Chondrocyte (in vitro differentiated cells): ENCODE measurements at regions not wholly inside any gene's neighbourhood (a gene's known extent, or its start where the extent isn't known, plus 50 kb on each side); places are given as distances from the start of the nearest gene placed in this dataset.

Experiments
- DNase-seq: peaks from one replicate; pipeline ENCODE4 v3.0.0; 2021; ENCODE audit warnings: mixed read lengths, low spot score
- H3K27ac Mint-ChIP-seq: one replicate; pipeline ENCODE4 v1.8.0; 2021; ENCODE audit warnings: mild to moderate bottlenecking, moderate library complexity, mixed read lengths; ENCODE audit not compliant: unreplicated experiment
- H3K27me3 Mint-ChIP-seq: 2 replicates; pipeline ENCODE4 v1.8.0; 2021; ENCODE audit warnings: low read depth, mixed read lengths
- H3K36me3 Mint-ChIP-seq: 2 replicates; pipeline ENCODE4 v1.8.0; 2021; ENCODE audit warnings: low read depth, mixed read lengths
- H3K4me1 Mint-ChIP-seq: 2 replicates; pipeline ENCODE4 v1.8.0; 2021; ENCODE audit warnings: low read depth, mild to moderate bottlenecking, mixed read lengths
- H3K4me3 Mint-ChIP-seq: one replicate; pipeline ENCODE4 v1.8.0; 2021; ENCODE audit warnings: mild to moderate bottlenecking, moderate library complexity, mixed read lengths; ENCODE audit not compliant: unreplicated experiment
- H3K9me3 Mint-ChIP-seq: 2 replicates; pipeline ENCODE4 v1.8.0; 2021; ENCODE audit warnings: low read depth, mixed read lengths
- TF ChIP-seq, protein P1 (sequence below): fragments of 200-600 bp; sonication (generic); IDR thresholded peaks from 2 replicates; pipeline ENCODE4 v1.5.0; 2021; ENCODE audit warnings: antibody characterized with exemption, mild to moderate bottlenecking, moderate library complexity

GRCh38 chr6:167762259-167762962 is 64.3 kb upstream of the AFDN start:
- Mint-ChIP-seq H3K27ac (no peak overlapping the region), H3K9me3 (no peaks in the 10 kb centered on the region), H3K36me3 (no peaks in the 10 kb centered on the region), H3K27me3 (peaks cover 30% of the 10 kb centered on the region), H3K4me3 (no peak overlapping the region), H3K4me1 (peaks cover 10% of the 10 kb centered on the region)
- TF ChIP-seq, protein P1, sequence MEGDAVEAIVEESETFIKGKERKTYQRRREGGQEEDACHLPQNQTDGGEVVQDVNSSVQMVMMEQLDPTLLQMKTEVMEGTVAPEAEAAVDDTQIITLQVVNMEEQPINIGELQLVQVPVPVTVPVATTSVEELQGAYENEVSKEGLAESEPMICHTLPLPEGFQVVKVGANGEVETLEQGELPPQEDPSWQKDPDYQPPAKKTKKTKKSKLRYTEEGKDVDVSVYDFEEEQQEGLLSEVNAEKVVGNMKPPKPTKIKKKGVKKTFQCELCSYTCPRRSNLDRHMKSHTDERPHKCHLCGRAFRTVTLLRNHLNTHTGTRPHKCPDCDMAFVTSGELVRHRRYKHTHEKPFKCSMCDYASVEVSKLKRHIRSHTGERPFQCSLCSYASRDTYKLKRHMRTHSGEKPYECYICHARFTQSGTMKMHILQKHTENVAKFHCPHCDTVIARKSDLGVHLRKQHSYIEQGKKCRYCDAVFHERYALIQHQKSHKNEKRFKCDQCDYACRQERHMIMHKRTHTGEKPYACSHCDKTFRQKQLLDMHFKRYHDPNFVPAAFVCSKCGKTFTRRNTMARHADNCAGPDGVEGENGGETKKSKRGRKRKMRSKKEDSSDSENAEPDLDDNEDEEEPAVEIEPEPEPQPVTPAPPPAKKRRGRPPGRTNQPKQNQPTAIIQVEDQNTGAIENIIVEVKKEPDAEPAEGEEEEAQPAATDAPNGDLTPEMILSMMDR, result no peak
- no peak for DNase-seq

GRCh38 chr6:167763056-167763944 is 63.4 kb upstream of the AFDN start:
- Mint-ChIP-seq H3K4me3 (no peak overlapping the region), H3K27me3 (peaks cover 36% of the 10 kb centered on the region), H3K36me3 (no peaks in the 10 kb centered on the region), H3K27ac (no peak overlapping the region), H3K4me1 (peaks cover 10% of the 10 kb centered on the region), H3K9me3 (no peaks in the 10 kb centered on the region)
- DNase-seq, result no peak
- TF ChIP-seq, protein P1, result no peak

GRCh38 chr6:167764215-167764614 is 62.5 kb upstream of the AFDN start:
- TF ChIP-seq, protein P1, result no peak
- Mint-ChIP-seq H3K4me3 (no peak overlapping the region), H3K36me3 (no peaks in the 10 kb centered on the region), H3K27ac (no peak overlapping the region), H3K4me1 (peaks cover 10% of the 10 kb centered on the region), H3K9me3 (no peaks in the 10 kb centered on the region), H3K27me3 (peaks cover 35% of the 10 kb centered on the region)
- DNase-seq, result no peak

DNA sequence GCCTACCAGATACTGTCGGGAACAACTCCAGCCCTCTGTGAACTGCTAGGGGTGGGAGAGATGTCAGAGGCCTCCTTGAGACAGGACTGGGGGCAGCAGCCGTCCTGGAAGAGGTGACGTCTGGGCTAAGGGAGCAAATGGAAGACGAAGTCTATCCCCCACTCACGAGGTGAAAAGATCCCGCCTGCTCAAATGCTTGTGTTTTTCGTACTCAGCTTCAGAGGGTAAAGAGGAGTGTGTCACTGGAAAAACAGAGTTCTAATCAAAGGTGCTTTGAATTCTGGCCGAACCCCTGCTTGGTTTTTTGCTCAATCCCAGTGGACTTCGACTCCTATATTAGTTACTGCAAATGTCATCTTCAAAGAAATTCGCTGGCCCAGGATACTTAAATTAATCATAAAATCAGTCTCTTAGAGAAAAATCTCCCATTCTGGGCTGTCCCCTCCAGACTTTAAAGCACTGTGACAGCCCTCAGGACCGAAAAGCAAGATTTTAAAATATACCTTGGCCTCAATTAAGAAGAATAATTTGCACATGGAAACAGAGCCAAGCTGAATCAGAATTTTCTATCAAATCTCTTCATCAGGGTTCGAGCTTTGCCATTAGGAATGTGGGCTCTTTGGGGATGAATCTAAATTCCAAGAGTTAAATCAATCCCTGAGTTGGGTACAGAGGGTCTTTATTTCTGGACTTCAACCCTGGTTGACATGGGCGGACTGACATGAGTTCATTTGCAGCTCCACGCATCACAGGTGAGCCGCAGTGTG is 61.8 kb upstream of the AFDN start:
- Mint-ChIP-seq H3K9me3 (no peaks in the 10 kb centered on the region), H3K27me3 (peaks cover 28% of the 10 kb centered on the region), H3K4me3 (no peak overlapping the region), H3K4me1 (peaks cover 10% of the 10 kb centered on the region), H3K36me3 (no peaks in the 10 kb centered on the region), H3K27ac (no peak overlapping the region)
- no peak for DNase-seq
- TF ChIP-seq, protein P1, result no peak
